Esophagus muscularis mucosa (tissue), 3 donors: ENCODE measurements at regions not wholly inside any gene's neighbourhood (a gene's known extent, or its start where the extent isn't known, plus 50 kb on each side); places are given as distances from the start of the nearest gene placed in this dataset.

ENCODE experiments used
- POLR2A ChIP-seq: fragments of 450-650 bp; IDR thresholded peaks from one replicate; pipeline ENCODE4 v1.6.1; 2017; ENCODE audit warnings: antibody characterized with exemption, moderate library complexity, mild to moderate bottlenecking, low read depth
- POLR2AphosphoS5 ChIP-seq, 2 donors: sonication (generic); formaldehyde crosslinking; IDR thresholded peaks; one replicate each; pipeline ENCODE4 v1.6.1; 2017; ENCODE audit warnings: antibody characterized with exemption in 2 of 2
- TF ChIP-seq, protein P1 (sequence below), 3 experiments: fragments of 200-600 bp in 2 of 3; fragments of 450-650 bp in 1 of 3; sonication (generic) in 2 of 3; IDR thresholded peaks; one replicate each; pipeline ENCODE4 v1.5.1; 2017 to 2019; ENCODE audit warnings: antibody characterized with exemption in 3 of 3, mild to moderate bottlenecking in 2 of 3, moderate library complexity in 1 of 3

DNA sequence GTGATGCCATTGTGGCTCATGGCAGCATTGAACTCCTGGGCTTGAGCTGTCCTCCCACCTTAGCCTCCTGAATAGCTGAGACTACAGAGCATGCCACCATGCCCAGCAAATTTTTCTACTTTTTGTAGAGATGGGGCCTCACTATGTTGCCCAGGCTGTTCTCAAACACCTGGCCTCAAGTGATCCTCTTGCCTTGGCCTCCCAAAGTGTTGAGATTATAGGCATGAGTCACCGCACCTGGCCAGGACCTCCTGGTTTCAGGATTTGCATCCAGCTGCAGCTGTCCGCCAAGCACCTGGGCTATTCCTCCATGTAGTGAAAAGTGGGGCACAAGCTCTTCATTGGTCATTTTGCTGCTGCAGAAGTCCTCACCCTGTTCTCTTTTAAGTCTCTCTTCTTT is 58.9 kb downstream of the ZNF22 start:
- TF ChIP-seq POLR2AphosphoS5 (IDR thresholded peaks at IDR 0.05) (no peak), POLR2A (no peak)
- TF ChIP-seq, protein P1, sequence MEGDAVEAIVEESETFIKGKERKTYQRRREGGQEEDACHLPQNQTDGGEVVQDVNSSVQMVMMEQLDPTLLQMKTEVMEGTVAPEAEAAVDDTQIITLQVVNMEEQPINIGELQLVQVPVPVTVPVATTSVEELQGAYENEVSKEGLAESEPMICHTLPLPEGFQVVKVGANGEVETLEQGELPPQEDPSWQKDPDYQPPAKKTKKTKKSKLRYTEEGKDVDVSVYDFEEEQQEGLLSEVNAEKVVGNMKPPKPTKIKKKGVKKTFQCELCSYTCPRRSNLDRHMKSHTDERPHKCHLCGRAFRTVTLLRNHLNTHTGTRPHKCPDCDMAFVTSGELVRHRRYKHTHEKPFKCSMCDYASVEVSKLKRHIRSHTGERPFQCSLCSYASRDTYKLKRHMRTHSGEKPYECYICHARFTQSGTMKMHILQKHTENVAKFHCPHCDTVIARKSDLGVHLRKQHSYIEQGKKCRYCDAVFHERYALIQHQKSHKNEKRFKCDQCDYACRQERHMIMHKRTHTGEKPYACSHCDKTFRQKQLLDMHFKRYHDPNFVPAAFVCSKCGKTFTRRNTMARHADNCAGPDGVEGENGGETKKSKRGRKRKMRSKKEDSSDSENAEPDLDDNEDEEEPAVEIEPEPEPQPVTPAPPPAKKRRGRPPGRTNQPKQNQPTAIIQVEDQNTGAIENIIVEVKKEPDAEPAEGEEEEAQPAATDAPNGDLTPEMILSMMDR (IDR thresholded peaks at IDR 0.05), result no peak
